GM13977 (cell line): ENCODE measurements at regions not wholly inside any gene's neighbourhood (a gene's known extent, or its start where the extent isn't known, plus 50 kb on each side); places are given as distances from the start of the nearest gene placed in this dataset.

ENCODE experiments used
- DNase-seq: peaks from one replicate; pipeline ENCODE4 v3.0.0; 2012; ENCODE audit warnings: low spot score
- CTCF ChIP-seq: IDR thresholded peaks from 2 replicates; pipeline ENCODE4 v1.5.1; 2012; ENCODE audit warnings: mild to moderate bottlenecking, control low read depth; ENCODE audit not compliant: insufficient read depth; ENCODE audit errors: extremely low read depth, missing control alignments
- in situ Hi-C: fragments of 300-500 bp; cut with MboI; formaldehyde crosslinking; loops from one replicate; pipeline ENCODE4 v1.12.0; 2022; ENCODE audit warnings: low sequenced_read_pairs, low pct_unique_long_range_greater_than_20kb, mixed read lengths, inconsistent platforms; ENCODE audit not compliant: unreplicated experiment

DNA sequence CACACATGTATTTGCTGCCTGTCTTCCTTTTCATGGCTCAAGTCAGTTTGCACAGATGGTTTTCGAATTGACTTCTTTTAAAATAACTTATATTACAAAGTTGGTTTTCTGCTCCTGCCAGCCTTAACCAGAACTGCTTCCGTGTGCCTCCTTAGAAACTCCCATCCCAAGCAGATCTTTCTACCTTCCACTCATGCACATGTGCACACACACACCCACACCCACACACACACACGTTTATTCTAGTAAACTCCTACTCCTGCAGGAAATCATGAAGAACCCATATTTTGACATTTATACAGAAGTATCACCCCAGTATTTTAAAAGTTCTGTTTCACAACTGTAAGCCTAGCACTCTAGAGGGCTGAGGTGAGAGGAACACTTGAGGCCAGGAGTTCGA lies 329.5 kb upstream of the SOX9 start:
- in situ Hi-C loops = no loop called here
- TF ChIP-seq CTCF = no peak
- no peak for DNase-seq

DNA sequence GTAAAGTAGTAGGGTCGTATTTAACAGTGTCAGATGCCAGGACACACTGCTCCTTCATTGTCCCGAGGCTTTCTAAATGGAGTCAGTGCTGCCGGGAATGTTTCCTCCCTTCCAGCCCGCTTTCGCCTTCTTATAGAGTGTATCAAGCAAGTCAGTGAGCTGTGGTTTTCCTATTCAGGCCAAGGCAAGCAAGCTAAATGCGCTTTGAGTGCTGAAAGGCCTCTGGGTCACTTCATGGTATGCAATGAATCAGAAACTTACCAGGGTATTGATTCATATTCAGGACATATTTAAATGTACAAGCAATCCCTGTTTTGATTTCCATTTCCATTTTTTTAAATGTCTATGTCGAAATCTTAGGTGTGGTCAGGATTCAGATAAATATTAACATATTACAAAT lies 327.9 kb upstream of the SOX9 start:
- in situ Hi-C loops = no loop called here
- TF ChIP-seq CTCF = no peak
- DNase-seq = no peak

- in situ Hi-C loops = no loop called here
- no peak for TF ChIP-seq CTCF
- DNase-seq = no peak
These were observed 327.3 kb upstream of the SOX9 start for GRCh38 chr17:71793518-71793917.

- no peak for DNase-seq
- no peak for TF ChIP-seq CTCF
- in situ Hi-C loops = no loop called here
These were observed 322.1 kb upstream of the SOX9 start for GRCh38 chr17:71798701-71799100.

- in situ Hi-C loops = no loop called here
- no peak for DNase-seq
- TF ChIP-seq CTCF = no peak
These were observed 321.2 kb upstream of the SOX9 start for GRCh38 chr17:71799657-71800056.

DNA sequence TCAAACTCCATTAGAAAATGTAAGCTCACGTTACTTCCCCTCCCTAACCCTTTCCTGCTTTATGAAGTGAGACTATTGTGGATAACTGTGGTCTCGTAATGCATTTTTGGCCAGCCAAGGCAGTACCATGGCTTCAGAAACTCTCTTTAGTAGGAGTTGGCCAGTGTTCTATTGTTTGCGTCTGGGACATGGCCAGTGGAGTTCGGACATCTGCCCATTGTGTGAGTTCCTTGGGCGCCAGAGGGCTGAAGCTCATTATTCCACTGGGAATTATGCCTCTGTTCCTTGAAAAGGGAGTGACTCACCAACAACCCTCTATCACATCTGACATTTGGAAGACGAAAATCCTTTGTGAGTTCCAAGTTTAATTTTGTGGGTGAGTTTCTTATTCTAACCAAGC lies 319.5 kb upstream of the SOX9 start:
- no peak for DNase-seq
- no peak for TF ChIP-seq CTCF
- in situ Hi-C loops = no loop called here

GRCh38 chr17:71802663-71803062 lies 318.2 kb upstream of the SOX9 start:
- in situ Hi-C loops = no loop called here
- no peak for DNase-seq
- no peak for TF ChIP-seq CTCF
